ENCODE measurements at regions not wholly inside any gene's neighbourhood (a gene's known extent, or its start where the extent isn't known, plus 50 kb on each side); places are given as distances from the start of the nearest gene placed in this dataset.

- Histone ChIP-seq H3K27ac (no peak overlapping the region), H3K9me3 (no peaks in the 10 kb centered on the region), H3K4me3 (no peak overlapping the region), H3K27me3 (ENCODE audit: low read depth) (no peaks in the 10 kb centered on the region), H3K36me3 (no peaks in the 10 kb centered on the region), H3K4me1 (peaks cover 5% of the 10 kb centered on the region)
- ATAC-seq (peak in 1 of 2 donors; percentile 23), DNase-seq (no peak)
- intact Hi-C loops (cut with DNase I): no loop called here
- no peak for TF ChIP-seq CTCF (IDR thresholded peaks at IDR 0.05)
Measured at GRCh38 chr21:25405984-25406383, 201.3 kb downstream of the MRPL39 start.

GRCh38 chr21:25402134-25402961 is 204.9 kb downstream of the MRPL39 start:
- no peak for TF ChIP-seq CTCF (IDR thresholded peaks at IDR 0.05)
- ATAC-seq: no peak
- intact Hi-C loops (cut with DNase I): no loop called here
- Histone ChIP-seq H3K36me3 (no peaks in the 10 kb centered on the region), H3K4me3 (no peak overlapping the region), H3K27ac (no peak overlapping the region), H3K9me3 (no peaks in the 10 kb centered on the region), H3K27me3 (ENCODE audit: low read depth) (no peaks in the 10 kb centered on the region), H3K4me1 (peaks cover 5% of the 10 kb centered on the region)
- no peak for DNase-seq

GRCh38 chr21:25400427-25400826 is 206.9 kb downstream of the MRPL39 start:
- no peaks in the 10 kb centered on the region for H3K27me3 ChIP-seq (ENCODE audit: low read depth)
- no peaks in the 10 kb centered on the region for H3K9me3 ChIP-seq
- H3K4me3 ChIP-seq: no peak overlapping the region
- intact Hi-C loops (cut with DNase I): no loop called here
- ATAC-seq: no peak
- H3K4me1 ChIP-seq: no peaks in the 10 kb centered on the region
- TF ChIP-seq CTCF (IDR thresholded peaks at IDR 0.05): no peak
- H3K36me3 ChIP-seq: no peaks in the 10 kb centered on the region
- no peak for DNase-seq
- no peak overlapping the region for H3K27ac ChIP-seq

DNA sequence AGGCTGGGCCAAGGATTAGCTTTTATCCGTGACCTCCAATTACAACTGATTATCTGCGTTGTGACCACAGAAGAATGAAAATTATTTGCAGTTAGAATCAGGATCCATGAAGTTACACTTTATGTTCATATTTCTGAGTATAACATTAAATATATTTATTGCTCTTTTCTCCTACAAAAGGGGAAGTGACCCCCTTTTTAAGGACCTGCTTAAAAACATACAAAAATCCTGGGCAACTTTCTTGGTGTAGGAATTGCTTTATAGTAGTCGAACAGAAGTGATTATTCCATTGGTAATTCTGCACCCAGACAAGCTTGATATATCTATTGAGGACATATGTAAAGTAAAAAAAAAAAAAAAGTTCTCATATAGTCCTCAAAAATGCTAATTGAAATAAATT is 208.7 kb downstream of the MRPL39 start:
- no peaks in the 10 kb centered on the region for H3K36me3 ChIP-seq
- ATAC-seq (no peak), DNase-seq (no peak)
- no peak for TF ChIP-seq CTCF (IDR thresholded peaks at IDR 0.05)
- H3K4me1 ChIP-seq: no peaks in the 10 kb centered on the region
- intact Hi-C loops (cut with DNase I): no loop called here
- no peak overlapping the region for H3K27ac ChIP-seq
- no peaks in the 10 kb centered on the region for H3K27me3 ChIP-seq (ENCODE audit: low read depth)
- no peak overlapping the region for H3K4me3 ChIP-seq
- H3K9me3 ChIP-seq: no peaks in the 10 kb centered on the region

GRCh38 chr21:25396135-25396711 is 211.1 kb downstream of the MRPL39 start:
- ATAC-seq (no peak), DNase-seq (no peak)
- Histone ChIP-seq H3K36me3 (no peaks in the 10 kb centered on the region), H3K27me3 (ENCODE audit: low read depth) (no peaks in the 10 kb centered on the region), H3K27ac (no peak overlapping the region), H3K4me3 (no peak overlapping the region), H3K9me3 (no peaks in the 10 kb centered on the region), H3K4me1 (no peaks in the 10 kb centered on the region)
- no peak for TF ChIP-seq CTCF (IDR thresholded peaks at IDR 0.05)
- intact Hi-C loops (cut with DNase I): no loop called here
